Activated CD4-positive, alpha-beta T cell treated with anti-CD3 and anti-CD28 coated beads, Interleukin-2, Interleukin-4, amounts not matched to agents 100 ng/mL and 50 ng/mL, durations not matched to agents 16 hours and 8 hours (primary cell): ENCODE measurements at regions not wholly inside any gene's neighbourhood (a gene's known extent, or its start where the extent isn't known, plus 50 kb on each side); places are given as distances from the start of the nearest gene placed in this dataset.
"Not testable (repeated sequence)": the region's sequence is repeated elsewhere in the genome, so short reads cannot be mapped to it uniquely, and the experiment has no call there.

ENCODE experiments used
- DNase-seq: peaks from one replicate; pipeline ENCODE4 v3.0.0-alpha.2; 2020; ENCODE audit warnings: low spot score

- no peak for DNase-seq
These were observed 531.7 kb upstream of the C9orf72 start for GRCh38 chr9:28105001-28105400.

- DNase-seq: no peak
These were observed 546.9 kb upstream of the C9orf72 start for GRCh38 chr9:28120184-28120583.

- no peak for DNase-seq
These were observed 547.3 kb upstream of the C9orf72 start for GRCh38 chr9:28120626-28121025.

GRCh38 chr9:28121366-28121765 lies 548.1 kb upstream of the C9orf72 start:
- DNase-seq: no peak

- no peak for DNase-seq
These were observed 551.6 kb upstream of the C9orf72 start for GRCh38 chr9:28124917-28125316.

- DNase-seq: no peak
These were observed 553.8 kb upstream of the C9orf72 start for GRCh38 chr9:28127101-28127500.

GRCh38 chr9:28134446-28134976 lies 561.2 kb upstream of the C9orf72 start:
- DNase-seq: no peak

GRCh38 chr9:28135549-28135948 lies 562.3 kb upstream of the C9orf72 start:
- DNase-seq: no peak

- no peak for DNase-seq
These were observed 562.8 kb upstream of the C9orf72 start for GRCh38 chr9:28136113-28136512.

- DNase-seq: not testable (repeated sequence)
These were observed 574.1 kb upstream of the C9orf72 start for GRCh38 chr9:28147430-28147829.

GRCh38 chr9:28147923-28148597 lies 574.8 kb upstream of the C9orf72 start:
- not testable (repeated sequence) for DNase-seq

GRCh38 chr9:28149361-28150050 lies 576.2 kb upstream of the C9orf72 start:
- DNase-seq: not testable (repeated sequence)

- DNase-seq: no peak
These were observed 581.8 kb upstream of the C9orf72 start for GRCh38 chr9:28155067-28155466.

- no peak for DNase-seq
These were observed 582.4 kb upstream of the C9orf72 start for GRCh38 chr9:28155671-28156070.

- no peak for DNase-seq
These were observed 585.2 kb upstream of the C9orf72 start for GRCh38 chr9:28158451-28158850.

GRCh38 chr9:28163619-28164018 lies 590.3 kb upstream of the C9orf72 start:
- no peak for DNase-seq

GRCh38 chr9:28166179-28166578 lies 592.9 kb upstream of the C9orf72 start:
- DNase-seq: no peak

GRCh38 chr9:28177142-28177541 lies 603.9 kb upstream of the C9orf72 start:
- no peak for DNase-seq

GRCh38 chr9:28177925-28178324 lies 604.6 kb upstream of the C9orf72 start:
- no peak for DNase-seq

GRCh38 chr9:28179893-28180292 lies 606.6 kb upstream of the C9orf72 start:
- DNase-seq: no peak

GRCh38 chr9:28190981-28191380 lies 617.7 kb upstream of the C9orf72 start:
- DNase-seq: no peak

- no peak for DNase-seq
These were observed 624.4 kb upstream of the C9orf72 start for GRCh38 chr9:28197653-28198052.

- DNase-seq: no peak
These were observed 629.8 kb upstream of the C9orf72 start for GRCh38 chr9:28203036-28203435.

GRCh38 chr9:28206280-28206679 lies 633.0 kb upstream of the C9orf72 start:
- no peak for DNase-seq
